ENCODE measurements at regions not wholly inside any gene's neighbourhood (a gene's known extent, or its start where the extent isn't known, plus 50 kb on each side); places are given as distances from the start of the nearest gene placed in this dataset.

GRCh38 chr1:157197906-157198435 lies 59.8 kb upstream of the ETV3 start:
- TF ChIP-seq CTCF (IDR thresholded peaks at IDR 0.05; ENCODE audit: low read depth, low read length) (no peak), EZH2phosphoT487 (IDR thresholded peaks at IDR 0.05; ENCODE audit: low read depth) (no peak)

Data from OCI-LY3 (cell line).